GM23338 (cell line): ENCODE measurements at regions not wholly inside any gene's neighbourhood (a gene's known extent, or its start where the extent isn't known, plus 50 kb on each side); places are given as distances from the start of the nearest gene placed in this dataset.
"Not testable (repeated sequence)": the region's sequence is repeated elsewhere in the genome, so short reads cannot be mapped to it uniquely, and the experiment has no call there.

Experiments
- ATAC-seq: fragments of 200-7000 bp; cut with Tn5 transposase; 3 replicates; pipeline ENCODE4 v1.9.1; 2020
- DNase-seq: peaks from one replicate; pipeline ENCODE4 v3.0.0-alpha.2; 2015; ENCODE audit warnings: low spot score
- H2AFZ ChIP-seq: fragments of 200-600 bp; sonication (generic); 2 replicates; pipeline ENCODE4 v1.8.0; 2016; ENCODE audit warnings: antibody characterized with exemption, mild to moderate bottlenecking, moderate library complexity
- H3F3A ChIP-seq: fragments of 200-600 bp; sonication (generic); replicated peaks from 2 replicates; pipeline ENCODE4 v1.8.0; 2017; ENCODE audit warnings: antibody characterized with exemption, mixed run types, low read depth
- H3K27ac ChIP-seq: fragments of 200-600 bp; sonication (generic); 2 replicates; pipeline ENCODE4 v1.6.1; 2016; ENCODE audit warnings: low read depth
- H3K27me3 ChIP-seq: fragments of 200-600 bp; sonication (generic); 2 replicates; pipeline ENCODE4 v1.8.0; 2016; ENCODE audit warnings: mild to moderate bottlenecking, mixed run types, moderate library complexity; ENCODE audit not compliant: insufficient read depth
- H3K36me3 ChIP-seq: fragments of 200-600 bp; sonication (generic); 2 replicates; pipeline ENCODE4 v1.8.0; 2016; ENCODE audit warnings: mild to moderate bottlenecking; ENCODE audit not compliant: insufficient read depth
- H3K4me1 ChIP-seq: fragments of 200-600 bp; sonication (generic); 2 replicates; pipeline ENCODE4 v1.8.0; 2016; ENCODE audit warnings: mild to moderate bottlenecking, moderate library complexity; ENCODE audit not compliant: insufficient read depth
- H3K4me2 ChIP-seq: fragments of 200-600 bp; sonication (generic); 2 replicates; pipeline ENCODE4 v1.7.1; 2017; ENCODE audit warnings: mixed run types
- H3K4me3 ChIP-seq: fragments of 200-600 bp; sonication (generic); 2 replicates; pipeline ENCODE4 v1.6.1; 2016; ENCODE audit warnings: mixed run types
- H3K79me2 ChIP-seq: fragments of 200-600 bp; sonication (generic); replicated peaks from 2 replicates; pipeline ENCODE4 v1.8.0; 2017; ENCODE audit warnings: mild to moderate bottlenecking; ENCODE audit not compliant: insufficient read depth
- H3K9me2 ChIP-seq: fragments of 200-600 bp; sonication (generic); 2 replicates; pipeline ENCODE4 v1.8.0; 2017; ENCODE audit not compliant: insufficient read depth
- H4K20me1 ChIP-seq: fragments of 200-600 bp; sonication (generic); replicated peaks from 2 replicates; pipeline ENCODE4 v1.8.0; 2017; ENCODE audit warnings: mild to moderate bottlenecking; ENCODE audit not compliant: insufficient read depth
- H3K27ac Mint-ChIP-seq: 2 replicates; pipeline ENCODE4 v1.8.0; 2020; ENCODE audit warnings: inconsistent platforms, mild to moderate bottlenecking, moderate library complexity, mixed read lengths
- H3K27me3 Mint-ChIP-seq: 3 replicates; pipeline ENCODE4 v1.8.0; 2022; ENCODE audit warnings: low read depth, mild to moderate bottlenecking, moderate library complexity, mixed read lengths, inconsistent platforms; ENCODE audit not compliant: insufficient read depth, poor library complexity
- H3K36me3 Mint-ChIP-seq: 3 replicates; pipeline ENCODE4 v1.8.0; 2021; ENCODE audit warnings: low read depth, mild to moderate bottlenecking, inconsistent platforms, moderate library complexity, mixed read lengths
- H3K4me1 Mint-ChIP-seq: 3 replicates; pipeline ENCODE4 v1.8.0; 2020; ENCODE audit warnings: mild to moderate bottlenecking, inconsistent platforms, mixed read lengths
- H3K4me3 Mint-ChIP-seq: 3 replicates; pipeline ENCODE4 v1.8.0; 2021; ENCODE audit warnings: moderate library complexity, mild to moderate bottlenecking, inconsistent platforms, mixed read lengths
- H3K9me3 Mint-ChIP-seq: 3 replicates; pipeline ENCODE4 v1.8.0; 2020; ENCODE audit warnings: moderate library complexity, mild to moderate bottlenecking, inconsistent platforms, mixed read lengths
- CTCF ChIP-seq, 2 experiments: fragments of 200-600 bp in 1 of 2; sonication (generic) in 1 of 2; conservative IDR thresholded peaks; 2 replicates each; pipeline versions ENCODE4 v1.5.1 to v1.6.1; 2016 to 2017; ENCODE audit warnings: antibody characterized with exemption in 2 of 2, low read depth in 2 of 2, mild to moderate bottlenecking in 2 of 2, moderate library complexity in 1 of 2
- ETS1 ChIP-seq: IDR thresholded peaks from 2 replicates; pipeline ENCODE4 v1.6.1; 2016; ENCODE audit warnings: antibody characterized with exemption
- EZH2phosphoT487 ChIP-seq: fragments of 200-600 bp; sonication (generic); IDR thresholded peaks from one replicate; pipeline ENCODE4 v1.8.1; 2018; ENCODE audit warnings: antibody characterized with exemption; ENCODE audit not compliant: unreplicated experiment
- POLR2AphosphoS5 ChIP-seq: IDR thresholded peaks from 2 replicates; pipeline ENCODE4 v1.6.1; 2016; ENCODE audit warnings: antibody characterized with exemption, low read depth
- REST ChIP-seq: IDR thresholded peaks from one replicate; pipeline ENCODE4 v1.6.1; 2018; ENCODE audit warnings: antibody characterized with exemption; ENCODE audit not compliant: unreplicated experiment
- STAT1 ChIP-seq: IDR thresholded peaks from one replicate; pipeline ENCODE4 v1.6.1; 2016; ENCODE audit warnings: antibody characterized with exemption; ENCODE audit not compliant: unreplicated experiment
- ZNF331 ChIP-seq: fragments of 250-450 bp; sonication (Bioruptor Pico); IDR thresholded peaks from 2 replicates; pipeline ENCODE4 v1.5.0; 2020; ENCODE audit warnings: low read depth, mild to moderate bottlenecking, moderate library complexity
- TF ChIP-seq, protein P1 (sequence below): fragments of 250-450 bp; sonication (Bioruptor Pico); IDR thresholded peaks from 2 replicates; pipeline ENCODE4 v1.5.0; 2020; ENCODE audit warnings: mild to moderate bottlenecking, moderate library complexity

DNA sequence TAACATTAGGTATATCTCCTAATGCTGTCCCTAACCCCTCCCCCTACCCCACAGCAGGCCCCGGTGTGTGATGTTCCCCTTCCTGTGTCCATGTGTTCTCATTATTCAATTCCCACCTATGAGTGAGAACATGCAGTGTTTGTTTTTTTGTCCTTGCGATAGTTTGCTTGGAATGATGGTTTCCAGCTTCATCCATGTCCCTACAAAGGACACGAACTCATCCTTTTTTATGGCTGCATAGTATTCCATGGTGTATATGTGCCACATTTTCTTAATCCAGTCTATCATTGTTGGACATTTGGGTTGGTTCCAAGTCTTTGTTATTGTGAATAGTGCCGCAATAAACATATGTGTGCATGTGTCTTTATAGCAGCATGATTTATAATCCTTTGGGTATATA, 164.5 kb downstream of the RPLP1 start:
- H3K4me3 ChIP-seq, DNase-seq, H3K9me2 ChIP-seq, H3K9me3 Mint-ChIP-seq, H3K4me2 ChIP-seq, H3F3A ChIP-seq, H3K27ac Mint-ChIP-seq, H3K36me3 Mint-ChIP-seq, H4K20me1 ChIP-seq, ATAC-seq, H3K27me3 Mint-ChIP-seq, H3K36me3 ChIP-seq, H2AFZ ChIP-seq, H3K27me3 ChIP-seq, H3K27ac ChIP-seq, H3K4me3 Mint-ChIP-seq, H3K79me2 ChIP-seq, H3K4me1 Mint-ChIP-seq, H3K4me1 ChIP-seq: not testable (repeated sequence)

DNA sequence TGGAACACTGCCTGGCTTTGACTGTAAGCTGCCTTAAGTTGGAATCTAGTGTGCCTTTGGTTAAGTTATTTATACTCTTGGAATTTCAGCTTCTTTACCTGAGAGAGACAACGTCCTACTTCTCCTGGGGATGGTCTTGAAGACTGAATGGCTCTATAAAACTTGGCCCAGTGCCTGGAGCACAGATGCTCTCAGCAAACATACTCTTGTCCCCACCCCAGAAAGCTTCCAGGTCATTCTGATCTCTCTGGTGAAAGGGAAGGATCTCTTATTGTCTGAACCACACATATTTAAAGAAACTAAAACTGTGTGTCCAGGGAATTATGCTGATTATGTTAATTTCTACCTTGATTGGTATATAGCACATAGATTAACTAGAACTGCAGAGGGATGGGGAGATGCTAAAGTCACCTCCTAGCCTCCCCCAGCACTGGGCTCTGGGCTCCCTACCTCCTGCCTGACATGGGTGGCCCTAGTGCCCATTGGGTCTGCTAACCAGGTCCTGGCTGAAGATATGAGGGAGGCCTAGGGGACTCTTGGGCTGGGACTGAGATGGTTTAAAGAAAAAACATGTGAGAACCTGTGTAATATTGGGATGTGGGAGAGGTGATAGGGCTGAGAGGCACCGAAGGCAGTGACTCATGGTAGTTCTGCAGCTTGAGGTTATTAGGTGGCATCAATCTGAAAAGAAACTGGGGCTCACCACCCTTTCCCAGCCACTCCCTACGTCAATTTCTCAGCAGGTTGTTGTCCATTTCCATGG, 171.0 kb downstream of the RPLP1 start:
- no peaks in the 10 kb centered on the region for H3K27me3 ChIP-seq
- H3K79me2 ChIP-seq, result no peaks in the 10 kb centered on the region
- H3K27ac ChIP-seq, result no peak overlapping the region
- H3K36me3 Mint-ChIP-seq, result peaks cover 7% of the 10 kb centered on the region; the same call in 2 of the 3 replicates
- no peak overlapping the region for H3K4me3 ChIP-seq
- peaks cover 30% of the 10 kb centered on the region for H3K9me3 Mint-ChIP-seq
- H3K9me2 ChIP-seq, result peaks cover 4% of the 10 kb centered on the region; the same call in 1 of the 2 replicates
- H3K4me3 Mint-ChIP-seq, result no peak overlapping the region
- H3K4me1 ChIP-seq, result no peaks in the 10 kb centered on the region
- no peaks in the 10 kb centered on the region for H4K20me1 ChIP-seq
- no peak overlapping the region for H2AFZ ChIP-seq
- no peak for DNase-seq
- H3K27ac Mint-ChIP-seq, result no peak overlapping the region
- H3K4me1 Mint-ChIP-seq, result no peaks in the 10 kb centered on the region
- peaks cover 1% of the 10 kb centered on the region for H3K27me3 Mint-ChIP-seq
- H3F3A ChIP-seq, result no peaks in the 10 kb centered on the region
- no peak for ATAC-seq
- no peaks in the 10 kb centered on the region; the same call in 1 of the 2 replicates for H3K36me3 ChIP-seq
- H3K4me2 ChIP-seq, result no peak overlapping the region
- TF ChIP-seq CTCF (conservative IDR thresholded peaks at IDR 0.05; ENCODE audit: low read depth in 2 of 2) (no peak), ETS1 (no peak), ZNF331 (no peak), REST (no peak), POLR2AphosphoS5 (no peak), STAT1 (no peak), EZH2phosphoT487 (no peak)
- TF ChIP-seq, protein P1, sequence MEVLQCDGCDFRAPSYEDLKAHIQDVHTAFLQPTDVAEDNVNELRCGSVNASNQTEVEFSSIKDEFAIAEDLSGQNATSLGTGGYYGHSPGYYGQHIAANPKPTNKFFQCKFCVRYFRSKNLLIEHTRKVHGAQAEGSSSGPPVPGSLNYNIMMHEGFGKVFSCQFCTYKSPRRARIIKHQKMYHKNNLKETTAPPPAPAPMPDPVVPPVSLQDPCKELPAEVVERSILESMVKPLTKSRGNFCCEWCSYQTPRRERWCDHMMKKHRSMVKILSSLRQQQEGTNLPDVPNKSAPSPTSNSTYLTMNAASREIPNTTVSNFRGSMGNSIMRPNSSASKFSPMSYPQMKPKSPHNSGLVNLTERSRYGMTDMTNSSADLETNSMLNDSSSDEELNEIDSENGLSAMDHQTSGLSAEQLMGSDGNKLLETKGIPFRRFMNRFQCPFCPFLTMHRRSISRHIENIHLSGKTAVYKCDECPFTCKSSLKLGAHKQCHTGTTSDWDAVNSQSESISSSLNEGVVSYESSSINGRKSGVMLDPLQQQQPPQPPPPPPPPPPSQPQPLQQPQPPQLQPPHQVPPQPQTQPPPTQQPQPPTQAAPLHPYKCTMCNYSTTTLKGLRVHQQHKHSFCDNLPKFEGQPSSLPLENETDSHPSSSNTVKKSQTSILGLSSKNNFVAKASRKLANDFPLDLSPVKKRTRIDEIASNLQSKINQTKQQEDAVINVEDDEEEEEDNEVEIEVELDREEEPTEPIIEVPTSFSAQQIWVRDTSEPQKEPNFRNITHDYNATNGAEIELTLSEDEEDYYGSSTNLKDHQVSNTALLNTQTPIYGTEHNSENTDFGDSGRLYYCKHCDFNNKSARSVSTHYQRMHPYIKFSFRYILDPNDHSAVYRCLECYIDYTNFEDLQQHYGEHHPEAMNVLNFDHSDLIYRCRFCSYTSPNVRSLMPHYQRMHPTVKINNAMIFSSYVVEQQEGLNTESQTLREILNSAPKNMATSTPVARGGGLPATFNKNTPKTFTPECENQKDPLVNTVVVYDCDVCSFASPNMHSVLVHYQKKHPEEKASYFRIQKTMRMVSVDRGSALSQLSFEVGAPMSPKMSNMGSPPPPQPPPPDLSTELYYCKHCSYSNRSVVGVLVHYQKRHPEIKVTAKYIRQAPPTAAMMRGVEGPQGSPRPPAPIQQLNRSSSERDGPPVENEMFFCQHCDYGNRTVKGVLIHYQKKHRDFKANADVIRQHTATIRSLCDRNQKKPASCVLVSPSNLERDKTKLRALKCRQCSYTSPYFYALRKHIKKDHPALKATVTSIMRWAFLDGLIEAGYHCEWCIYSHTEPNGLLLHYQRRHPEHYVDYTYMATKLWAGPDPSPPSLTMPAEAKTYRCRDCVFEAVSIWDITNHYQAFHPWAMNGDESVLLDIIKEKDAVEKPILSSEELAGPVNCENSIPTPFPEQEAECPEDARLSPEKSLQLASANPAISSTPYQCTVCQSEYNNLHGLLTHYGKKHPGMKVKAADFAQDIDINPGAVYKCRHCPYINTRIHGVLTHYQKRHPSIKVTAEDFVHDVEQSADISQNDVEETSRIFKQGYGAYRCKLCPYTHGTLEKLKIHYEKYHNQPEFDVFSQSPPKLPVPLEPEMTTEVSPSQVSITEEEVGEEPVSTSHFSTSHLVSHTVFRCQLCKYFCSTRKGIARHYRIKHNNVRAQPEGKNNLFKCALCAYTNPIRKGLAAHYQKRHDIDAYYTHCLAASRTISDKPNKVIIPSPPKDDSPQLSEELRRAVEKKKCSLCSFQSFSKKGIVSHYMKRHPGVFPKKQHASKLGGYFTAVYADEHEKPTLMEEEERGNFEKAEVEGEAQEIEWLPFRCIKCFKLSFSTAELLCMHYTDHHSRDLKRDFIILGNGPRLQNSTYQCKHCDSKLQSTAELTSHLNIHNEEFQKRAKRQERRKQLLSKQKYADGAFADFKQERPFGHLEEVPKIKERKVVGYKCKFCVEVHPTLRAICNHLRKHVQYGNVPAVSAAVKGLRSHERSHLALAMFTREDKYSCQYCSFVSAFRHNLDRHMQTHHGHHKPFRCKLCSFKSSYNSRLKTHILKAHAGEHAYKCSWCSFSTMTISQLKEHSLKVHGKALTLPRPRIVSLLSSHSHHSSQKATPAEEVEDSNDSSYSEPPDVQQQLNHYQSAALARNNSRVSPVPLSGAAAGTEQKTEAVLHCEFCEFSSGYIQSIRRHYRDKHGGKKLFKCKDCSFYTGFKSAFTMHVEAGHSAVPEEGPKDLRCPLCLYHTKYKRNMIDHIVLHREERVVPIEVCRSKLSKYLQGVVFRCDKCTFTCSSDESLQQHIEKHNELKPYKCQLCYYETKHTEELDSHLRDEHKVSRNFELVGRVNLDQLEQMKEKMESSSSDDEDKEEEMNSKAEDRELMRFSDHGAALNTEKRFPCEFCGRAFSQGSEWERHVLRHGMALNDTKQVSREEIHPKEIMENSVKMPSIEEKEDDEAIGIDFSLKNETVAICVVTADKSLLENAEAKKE (CRISPR knock-in tag), result no peak
